Suprapubic skin (tissue), 3 donors: ENCODE measurements at regions not wholly inside any gene's neighbourhood (a gene's known extent, or its start where the extent isn't known, plus 50 kb on each side); places are given as distances from the start of the nearest gene placed in this dataset.

Experiments used
- EP300 ChIP-seq: sonication (generic); formaldehyde crosslinking; IDR thresholded peaks from one replicate; pipeline ENCODE4 v1.6.1; 2017; ENCODE audit warnings: antibody characterized with exemption
- POLR2A ChIP-seq, 2 donors: fragments of 450-650 bp; IDR thresholded peaks; one replicate each; pipeline ENCODE4 v1.6.1; 2017; ENCODE audit warnings: antibody characterized with exemption in 2 of 2, mild to moderate bottlenecking in 2 of 2, moderate library complexity in 2 of 2
- TF ChIP-seq, protein P1 (sequence below), 2 donors: fragments of 200-600 bp in 1 of 2; fragments of 450-650 bp in 1 of 2; sonication (generic) in 1 of 2; IDR thresholded peaks; one replicate each; pipeline ENCODE4 v1.5.1; 2016 to 2019; ENCODE audit warnings: antibody characterized with exemption in 2 of 2, mild to moderate bottlenecking in 1 of 2, moderate library complexity in 1 of 2

DNA sequence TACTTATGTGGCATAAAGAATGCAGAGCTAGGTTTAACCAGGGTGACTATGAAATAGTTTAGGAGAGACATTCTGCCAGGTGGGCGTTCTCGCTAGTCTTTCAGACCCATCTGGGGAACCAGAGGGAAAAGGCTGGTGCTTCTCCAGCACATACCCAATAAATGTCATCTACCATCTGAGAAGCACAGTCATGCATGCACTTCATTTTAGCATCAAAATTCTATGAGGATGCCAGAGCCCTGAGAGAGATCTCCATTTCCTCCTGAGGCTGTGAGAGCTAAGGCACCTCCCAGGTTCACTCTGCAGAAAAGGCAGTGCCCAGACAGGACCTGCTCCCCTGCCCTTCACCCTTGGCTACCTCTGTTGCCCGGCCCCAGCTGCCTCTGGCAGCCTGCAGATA lies 196.2 kb upstream of the PRNP start:
- TF ChIP-seq EP300 (no peak), POLR2A (IDR thresholded peaks at IDR 0.05) (no peak)
- TF ChIP-seq, protein P1, sequence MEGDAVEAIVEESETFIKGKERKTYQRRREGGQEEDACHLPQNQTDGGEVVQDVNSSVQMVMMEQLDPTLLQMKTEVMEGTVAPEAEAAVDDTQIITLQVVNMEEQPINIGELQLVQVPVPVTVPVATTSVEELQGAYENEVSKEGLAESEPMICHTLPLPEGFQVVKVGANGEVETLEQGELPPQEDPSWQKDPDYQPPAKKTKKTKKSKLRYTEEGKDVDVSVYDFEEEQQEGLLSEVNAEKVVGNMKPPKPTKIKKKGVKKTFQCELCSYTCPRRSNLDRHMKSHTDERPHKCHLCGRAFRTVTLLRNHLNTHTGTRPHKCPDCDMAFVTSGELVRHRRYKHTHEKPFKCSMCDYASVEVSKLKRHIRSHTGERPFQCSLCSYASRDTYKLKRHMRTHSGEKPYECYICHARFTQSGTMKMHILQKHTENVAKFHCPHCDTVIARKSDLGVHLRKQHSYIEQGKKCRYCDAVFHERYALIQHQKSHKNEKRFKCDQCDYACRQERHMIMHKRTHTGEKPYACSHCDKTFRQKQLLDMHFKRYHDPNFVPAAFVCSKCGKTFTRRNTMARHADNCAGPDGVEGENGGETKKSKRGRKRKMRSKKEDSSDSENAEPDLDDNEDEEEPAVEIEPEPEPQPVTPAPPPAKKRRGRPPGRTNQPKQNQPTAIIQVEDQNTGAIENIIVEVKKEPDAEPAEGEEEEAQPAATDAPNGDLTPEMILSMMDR (IDR thresholded peaks at IDR 0.05), result no peak
